SK-N-SH (cell line): ENCODE measurements at regions not wholly inside any gene's neighbourhood (a gene's known extent, or its start where the extent isn't known, plus 50 kb on each side); places are given as distances from the start of the nearest gene placed in this dataset.

Experiments
- CTCF ChIA-PET: fragments of 300-600, 350-600 bp; formaldehyde crosslinking; extraction: SDS; loops from one replicate; lab custom pipeline; 2021; lab: Yijun Ruan, JAX
- POLR2A ChIA-PET: fragments of 350-600 bp; sonication (Branson Sonifier 250); formaldehyde crosslinking; extraction: SDS; loops from one replicate; lab custom pipeline; 2020; ENCODE audit warnings: antibody characterized with exemption, inconsistent platforms; lab: Yijun Ruan, JAX
- DNase-seq: peaks from one replicate; pipeline ENCODE4 v3.0.0; 2012
- H2AFZ ChIP-seq: fragments of 200-600 bp; sonication (generic); 2 replicates; pipeline ENCODE4 v1.8.1; 2016; ENCODE audit warnings: antibody characterized with exemption, mild to moderate bottlenecking, low read depth
- H3F3A ChIP-seq: fragments of 200-600 bp; sonication (generic); replicated peaks from 2 replicates; pipeline ENCODE3; 2016; ENCODE audit warnings: antibody characterized with exemption, mild to moderate bottlenecking; ENCODE audit not compliant: insufficient read depth
- H3K27ac ChIP-seq, 2 experiments: fragments of 200-500 bp in 1 of 2; fragments of 200-600 bp in 1 of 2; sonication (Bioruptor generic) in 1 of 2; sonication (generic), shearing (Covaris generic) in 1 of 2; 2 replicates each; pipeline versions ENCODE4 v1.5.1 to v1.6.1; 2014 to 2016; ENCODE audit warnings: low read depth in 2 of 2, inconsistent platforms in 1 of 2, low read length in 1 of 2, mild to moderate bottlenecking in 1 of 2, mixed read lengths in 1 of 2
- H3K27me3 ChIP-seq: fragments of 200-600 bp; sonication (generic), shearing (Covaris generic); 2 replicates; pipeline ENCODE4 v1.6.1; 2016; ENCODE audit warnings: mixed run types; ENCODE audit not compliant: insufficient read depth
- H3K36me3 ChIP-seq, 2 experiments: fragments of 200-500 bp in 1 of 2; fragments of 200-600 bp in 1 of 2; sonication (Bioruptor generic) in 1 of 2; sonication (generic) in 1 of 2; replicated peaks in 1 of 2; 2 replicates each; pipeline versions ENCODE3 to v1.5.1; 2014 to 2016; ENCODE audit warnings: low read length in 1 of 2, mild to moderate bottlenecking in 1 of 2; ENCODE audit not compliant: insufficient read depth in 2 of 2, control insufficient read depth in 1 of 2
- H3K4me1 ChIP-seq, 2 experiments: fragments of 200-500 bp in 1 of 2; fragments of 200-600 bp in 1 of 2; sonication (Bioruptor generic) in 1 of 2; sonication (generic), shearing (Covaris generic) in 1 of 2; 2 replicates each; pipeline versions ENCODE4 v1.5.1 to v1.6.1; 2014 to 2016; ENCODE audit warnings: low read depth in 1 of 2, low read length in 1 of 2, mixed run types in 1 of 2; ENCODE audit not compliant: insufficient read depth in 2 of 2, control insufficient read depth in 1 of 2
- H3K4me2 ChIP-seq: fragments of 200-600 bp; sonication (generic), shearing (Covaris generic); 2 replicates; pipeline ENCODE4 v1.6.1; 2017; ENCODE audit warnings: mixed run types
- H3K4me3 ChIP-seq, 2 experiments: fragments of 200-500 bp in 1 of 2; fragments of 200-600 bp in 1 of 2; sonication (Bioruptor generic) in 1 of 2; sonication (generic), shearing (Covaris generic) in 1 of 2; 2 replicates each; pipeline versions ENCODE4 v1.5.1 to v1.8.1; 2014 to 2016; ENCODE audit warnings: low read depth in 2 of 2, inconsistent platforms in 1 of 2, low read length in 1 of 2, mild to moderate bottlenecking in 1 of 2, mixed read lengths in 1 of 2, moderate library complexity in 1 of 2
- H3K79me2 ChIP-seq: fragments of 200-600 bp; sonication (generic); 2 replicates; pipeline ENCODE4 v1.8.1; 2017; ENCODE audit warnings: mild to moderate bottlenecking; ENCODE audit not compliant: insufficient read depth
- H3K9ac ChIP-seq: fragments of 200-600 bp; sonication (generic); 2 replicates; pipeline ENCODE4 v1.6.1; 2017; ENCODE audit warnings: mixed run types
- H3K9me2 ChIP-seq: fragments of 200-600 bp; sonication (generic); 2 replicates; pipeline ENCODE4 v1.6.1; 2017; ENCODE audit warnings: mixed run types
- H3K9me3 ChIP-seq: fragments of 200-600 bp; sonication (generic); 2 replicates; pipeline ENCODE4 v1.6.1; 2017; ENCODE audit warnings: mixed run types, mild to moderate bottlenecking, moderate library complexity
- H4K20me1 ChIP-seq: fragments of 200-600 bp; sonication (generic); 2 replicates; pipeline ENCODE4 v1.6.1; 2017; ENCODE audit warnings: mild to moderate bottlenecking, mixed run types; ENCODE audit not compliant: insufficient read depth
- CHD2 ChIP-seq: fragments of 150-350 bp; IDR thresholded peaks from 2 replicates; pipeline ENCODE4 v1.6.1; 2018; ENCODE audit warnings: low read length; ENCODE audit not compliant: partially characterized antibody
- EP300 ChIP-seq, 2 experiments: IDR thresholded peaks; 2 replicates each; pipeline versions ENCODE4 v1.4.0 to v1.6.1; 2012; ENCODE audit warnings: borderline replicate concordance in 1 of 2, low read depth in 1 of 2, low read length in 1 of 2
- EZH2phosphoT487 ChIP-seq: fragments of 200-600 bp; sonication (generic); IDR thresholded peaks from 2 replicates; pipeline ENCODE4 v1.6.1; 2017; ENCODE audit warnings: low read depth, mixed run types, mild to moderate bottlenecking, antibody characterized with exemption, moderate library complexity, borderline replicate concordance
- FOSL2 ChIP-seq: IDR thresholded peaks from 2 replicates; pipeline ENCODE4 v1.4.0; 2012; ENCODE audit warnings: low read depth, mild to moderate bottlenecking, moderate library complexity, borderline replicate concordance
- FOXJ3 ChIP-seq: sonication (generic); formaldehyde crosslinking; IDR thresholded peaks from 2 replicates; pipeline ENCODE4 v1.5.1; 2020; ENCODE audit warnings: mild to moderate bottlenecking, missing genetic modification reagents
- GABPA ChIP-seq: IDR thresholded peaks from 2 replicates; pipeline ENCODE4 v1.4.0; 2012; ENCODE audit warnings: low read depth, mild to moderate bottlenecking
- GATA2 ChIP-seq: sonication (generic); formaldehyde crosslinking; IDR thresholded peaks from 2 replicates; pipeline ENCODE4 v1.5.0; 2020; ENCODE audit warnings: mild to moderate bottlenecking, missing genetic modification reagents
- JUND ChIP-seq: IDR thresholded peaks from 2 replicates; pipeline ENCODE4 v1.4.0; 2012
- NFIC ChIP-seq: IDR thresholded peaks from 2 replicates; pipeline ENCODE4 v1.4.0; 2012; ENCODE audit warnings: borderline replicate concordance
- NRF1 ChIP-seq: IDR thresholded peaks from 2 replicates; pipeline ENCODE4 v1.6.1; 2012; ENCODE audit warnings: low read depth, mild to moderate bottlenecking, low read length
- POLR2AphosphoS5 ChIP-seq: IDR thresholded peaks from 2 replicates; pipeline ENCODE4 v1.6.1; 2012; ENCODE audit warnings: low read depth, low read length
- RAD21 ChIP-seq: IDR thresholded peaks from 2 replicates; pipeline ENCODE4 v1.6.1; 2012; ENCODE audit warnings: mild to moderate bottlenecking, low read length
- YY1 ChIP-seq: IDR thresholded peaks from 2 replicates; pipeline ENCODE4 v1.4.0; 2012; ENCODE audit warnings: low read depth, mild to moderate bottlenecking
- WGBS: methylation state at CpG from one replicate; pipeline ENCODE4 v1.1.6; 2017; ENCODE audit warnings: low lambda C conversion rate; 5-methylcytosine and 5-hydroxymethylcytosine counted together
- TF ChIP-seq, protein P1 (sequence below): IDR thresholded peaks from 2 replicates; pipeline ENCODE4 v1.6.1; 2012; ENCODE audit warnings: mild to moderate bottlenecking, low read depth, low read length, moderate library complexity
- TF ChIP-seq, protein P2 (sequence below): fragments of 200-600 bp; sonication (generic); IDR thresholded peaks from 2 replicates; pipeline ENCODE4 v1.6.1; 2017; ENCODE audit warnings: antibody characterized with exemption, mild to moderate bottlenecking, moderate library complexity

DNA sequence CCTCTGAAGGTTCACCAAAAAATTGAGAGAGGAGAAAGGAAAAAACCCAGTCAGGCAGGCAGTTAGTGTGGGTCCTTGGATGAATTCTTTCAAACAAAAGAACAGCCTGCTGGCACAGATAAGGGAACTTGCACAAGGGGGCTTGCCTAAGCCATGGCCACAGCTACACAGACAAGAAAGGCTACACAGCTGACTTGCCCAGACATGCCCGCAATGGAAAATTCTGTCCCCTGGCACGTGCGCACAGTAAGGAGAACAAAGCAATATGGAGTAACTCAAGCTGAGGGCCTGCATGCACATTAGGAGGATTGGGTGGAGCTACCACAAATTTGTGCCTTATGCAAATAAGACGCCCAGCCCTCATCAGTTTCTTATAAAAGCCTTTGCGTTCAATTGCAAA is 512.5 kb upstream of the HTR2C start:
- Histone ChIP-seq H4K20me1 (no peaks in the 10 kb centered on the region), H3K9ac (no peak overlapping the region), H3K4me1 (no peaks in the 10 kb centered on the region), H3F3A (no peaks in the 10 kb centered on the region), H3K79me2 (no peaks in the 10 kb centered on the region), H2AFZ (0 out of 2 replicates have a peak overlapping the region, but pooled peaks have one; percentile 48), H3K4me3 (no peak overlapping the region), H3K4me2 (no peak overlapping the region), H3K36me3 (no peaks in the 10 kb centered on the region), H3K27me3 (no peaks in the 10 kb centered on the region; the same call in 1 of the 2 replicates)
- DNase-seq, result no peak
- 48% methylated on average over 5 of the region's 5 CpGs for WGBS
- POLR2A ChIA-PET, result interaction anchor here (0.6 kb wide), 1 partner anchor 1255 kb away, joined by 3 read pairs; no protein-coding TSS in a partner anchor
- TF ChIP-seq, protein P1, sequence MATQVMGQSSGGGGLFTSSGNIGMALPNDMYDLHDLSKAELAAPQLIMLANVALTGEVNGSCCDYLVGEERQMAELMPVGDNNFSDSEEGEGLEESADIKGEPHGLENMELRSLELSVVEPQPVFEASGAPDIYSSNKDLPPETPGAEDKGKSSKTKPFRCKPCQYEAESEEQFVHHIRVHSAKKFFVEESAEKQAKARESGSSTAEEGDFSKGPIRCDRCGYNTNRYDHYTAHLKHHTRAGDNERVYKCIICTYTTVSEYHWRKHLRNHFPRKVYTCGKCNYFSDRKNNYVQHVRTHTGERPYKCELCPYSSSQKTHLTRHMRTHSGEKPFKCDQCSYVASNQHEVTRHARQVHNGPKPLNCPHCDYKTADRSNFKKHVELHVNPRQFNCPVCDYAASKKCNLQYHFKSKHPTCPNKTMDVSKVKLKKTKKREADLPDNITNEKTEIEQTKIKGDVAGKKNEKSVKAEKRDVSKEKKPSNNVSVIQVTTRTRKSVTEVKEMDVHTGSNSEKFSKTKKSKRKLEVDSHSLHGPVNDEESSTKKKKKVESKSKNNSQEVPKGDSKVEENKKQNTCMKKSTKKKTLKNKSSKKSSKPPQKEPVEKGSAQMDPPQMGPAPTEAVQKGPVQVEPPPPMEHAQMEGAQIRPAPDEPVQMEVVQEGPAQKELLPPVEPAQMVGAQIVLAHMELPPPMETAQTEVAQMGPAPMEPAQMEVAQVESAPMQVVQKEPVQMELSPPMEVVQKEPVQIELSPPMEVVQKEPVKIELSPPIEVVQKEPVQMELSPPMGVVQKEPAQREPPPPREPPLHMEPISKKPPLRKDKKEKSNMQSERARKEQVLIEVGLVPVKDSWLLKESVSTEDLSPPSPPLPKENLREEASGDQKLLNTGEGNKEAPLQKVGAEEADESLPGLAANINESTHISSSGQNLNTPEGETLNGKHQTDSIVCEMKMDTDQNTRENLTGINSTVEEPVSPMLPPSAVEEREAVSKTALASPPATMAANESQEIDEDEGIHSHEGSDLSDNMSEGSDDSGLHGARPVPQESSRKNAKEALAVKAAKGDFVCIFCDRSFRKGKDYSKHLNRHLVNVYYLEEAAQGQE, result no peak
- TF ChIP-seq JUND (no peak), GATA2 (no peak), CHD2 (no peak), GABPA (no peak), NRF1 (no peak), RAD21 (no peak)
- TF ChIP-seq, all 33 proteins: peak for 0
- CTCF ChIA-PET, result no interaction called here
- Histone ChIP-seq H3K27ac (no peak overlapping the region), H3K9me2 (no peaks in the 10 kb centered on the region), H3K9me3 (no peaks in the 10 kb centered on the region)

DNA sequence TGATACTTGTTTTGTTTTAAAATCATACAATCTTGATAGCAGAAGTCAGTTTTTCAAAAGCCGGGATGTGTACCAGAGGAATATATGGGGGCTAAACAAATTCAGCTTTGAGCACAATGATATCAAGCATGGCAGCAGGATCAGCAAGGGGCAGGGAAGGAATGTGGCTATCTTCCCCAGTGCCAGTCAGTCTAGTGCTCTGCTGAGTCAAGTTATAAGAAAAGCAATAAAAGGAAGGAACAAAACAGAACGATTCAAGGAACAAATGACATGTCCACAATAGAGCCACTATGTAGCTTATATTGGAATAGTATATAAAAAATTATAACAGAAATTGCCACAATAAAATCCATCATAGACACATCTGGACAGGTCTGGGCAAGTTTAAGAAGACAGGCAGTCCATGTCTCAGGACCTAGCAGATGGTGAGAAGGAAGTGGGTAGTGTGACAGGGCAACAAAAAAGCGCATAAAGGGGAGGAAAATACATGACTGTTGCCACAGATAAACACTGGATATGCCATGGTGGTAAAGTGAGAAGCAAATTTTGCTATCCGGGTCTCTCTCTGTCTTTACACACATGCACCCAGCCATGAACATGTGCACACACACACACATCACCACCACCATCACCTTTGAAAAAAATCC is 518.2 kb upstream of the HTR2C start:
- ChIA-PET POLR2A (no interaction called here), CTCF (no interaction called here)
- Histone ChIP-seq H3K9ac (no peak overlapping the region), H3K79me2 (no peaks in the 10 kb centered on the region), H3K36me3 (no peaks in the 10 kb centered on the region), H3K9me2 (no peaks in the 10 kb centered on the region), H2AFZ (no peak overlapping the region), H3K4me2 (no peak overlapping the region), H4K20me1 (no peaks in the 10 kb centered on the region), H3K9me3 (no peaks in the 10 kb centered on the region), H3K27me3 (no peaks in the 10 kb centered on the region; the same call in 1 of the 2 replicates), H3K27ac (no peak overlapping the region), H3F3A (no peaks in the 10 kb centered on the region), H3K4me3 (no peak overlapping the region), H3K4me1 (no peaks in the 10 kb centered on the region)
- TF ChIP-seq JUND, result no peak
- TF ChIP-seq RAD21, result no peak
- no peak for TF ChIP-seq FOSL2
- TF ChIP-seq EP300 (IDR thresholded peaks at IDR 0.05; ENCODE audit: borderline replicate concordance in 1 of 2, low read depth in 1 of 2, low read length in 1 of 2), result no peak
- TF ChIP-seq YY1, result no peak
- no peak for TF ChIP-seq EZH2phosphoT487
- no peak for TF ChIP-seq POLR2AphosphoS5
- TF ChIP-seq NFIC, result no peak
- no peak for TF ChIP-seq FOXJ3 (CRISPR knock-in tag)
- TF ChIP-seq, protein P2, sequence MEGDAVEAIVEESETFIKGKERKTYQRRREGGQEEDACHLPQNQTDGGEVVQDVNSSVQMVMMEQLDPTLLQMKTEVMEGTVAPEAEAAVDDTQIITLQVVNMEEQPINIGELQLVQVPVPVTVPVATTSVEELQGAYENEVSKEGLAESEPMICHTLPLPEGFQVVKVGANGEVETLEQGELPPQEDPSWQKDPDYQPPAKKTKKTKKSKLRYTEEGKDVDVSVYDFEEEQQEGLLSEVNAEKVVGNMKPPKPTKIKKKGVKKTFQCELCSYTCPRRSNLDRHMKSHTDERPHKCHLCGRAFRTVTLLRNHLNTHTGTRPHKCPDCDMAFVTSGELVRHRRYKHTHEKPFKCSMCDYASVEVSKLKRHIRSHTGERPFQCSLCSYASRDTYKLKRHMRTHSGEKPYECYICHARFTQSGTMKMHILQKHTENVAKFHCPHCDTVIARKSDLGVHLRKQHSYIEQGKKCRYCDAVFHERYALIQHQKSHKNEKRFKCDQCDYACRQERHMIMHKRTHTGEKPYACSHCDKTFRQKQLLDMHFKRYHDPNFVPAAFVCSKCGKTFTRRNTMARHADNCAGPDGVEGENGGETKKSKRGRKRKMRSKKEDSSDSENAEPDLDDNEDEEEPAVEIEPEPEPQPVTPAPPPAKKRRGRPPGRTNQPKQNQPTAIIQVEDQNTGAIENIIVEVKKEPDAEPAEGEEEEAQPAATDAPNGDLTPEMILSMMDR, result no peak
- DNase-seq, result no peak
- WGBS, result 46% methylated on average over 4 of the region's 4 CpGs
